ENCODE measurements at regions not wholly inside any gene's neighbourhood (a gene's known extent, or its start where the extent isn't known, plus 50 kb on each side); places are given as distances from the start of the nearest gene placed in this dataset.

GRCh38 chr1:56081173-56081572, 498.2 kb downstream of the PLPP3 start:
- Histone ChIP-seq H3K4me3 (ENCODE audit: low read length) (no peak overlapping the region), H3K36me3 (ENCODE audit: control insufficient read depth, insufficient read depth, low read length) (no peaks in the 10 kb centered on the region), H3K9me3 (ENCODE audit: control insufficient read depth, insufficient read depth, low read length) (no peaks in the 10 kb centered on the region), H3K27ac (ENCODE audit: low read length) (no peak overlapping the region), H3K4me1 (ENCODE audit: control insufficient read depth, insufficient read depth, low read length) (no peaks in the 10 kb centered on the region), H3K27me3 (ENCODE audit: control insufficient read depth, insufficient read depth, low read length) (no peaks in the 10 kb centered on the region)
- no CpG with 5 or more reads among the region's 5 CpGs for WGBS (ENCODE audit: insufficient coverage, insufficient read length)
- no peak for DNase-seq (ENCODE audit: low read depth, low spot score)

GRCh38 chr1:56080123-56080522, 499.2 kb downstream of the PLPP3 start:
- Histone ChIP-seq H3K9me3 (ENCODE audit: control insufficient read depth, insufficient read depth, low read length) (no peaks in the 10 kb centered on the region), H3K4me1 (ENCODE audit: control insufficient read depth, insufficient read depth, low read length) (no peaks in the 10 kb centered on the region), H3K36me3 (ENCODE audit: control insufficient read depth, insufficient read depth, low read length) (no peaks in the 10 kb centered on the region), H3K27ac (ENCODE audit: low read length) (no peak overlapping the region), H3K27me3 (ENCODE audit: control insufficient read depth, insufficient read depth, low read length) (no peaks in the 10 kb centered on the region), H3K4me3 (ENCODE audit: low read length) (no peak overlapping the region)
- WGBS (ENCODE audit: insufficient coverage, insufficient read length) = no CpG with 5 or more reads among the region's 5 CpGs
- no peak for DNase-seq (ENCODE audit: low read depth, low spot score)

DNA sequence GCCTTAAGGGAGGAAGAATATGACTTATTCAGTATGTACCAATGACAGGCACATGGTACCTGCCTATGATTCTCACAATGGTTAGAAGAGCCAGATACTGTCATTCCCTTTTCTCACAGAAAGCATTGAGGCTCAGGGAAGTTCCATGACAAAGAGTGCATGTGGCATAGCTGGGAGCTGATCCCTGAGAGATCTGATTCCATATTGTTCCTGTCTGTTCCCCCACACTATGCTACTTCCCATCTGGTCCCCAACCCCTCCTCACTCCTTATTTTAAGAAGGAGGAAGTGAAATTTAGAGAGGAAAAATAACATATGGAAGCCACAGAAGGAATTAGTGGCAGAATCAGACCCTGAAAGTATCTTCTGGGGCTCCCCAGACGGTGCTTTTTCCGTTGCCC, 500.0 kb downstream of the PLPP3 start:
- H3K4me3 ChIP-seq (ENCODE audit: low read length) = no peak overlapping the region
- no peaks in the 10 kb centered on the region for H3K4me1 ChIP-seq (ENCODE audit: control insufficient read depth, insufficient read depth, low read length)
- H3K9me3 ChIP-seq (ENCODE audit: control insufficient read depth, insufficient read depth, low read length) = no peaks in the 10 kb centered on the region
- H3K27ac ChIP-seq (ENCODE audit: low read length) = no peak overlapping the region
- no peaks in the 10 kb centered on the region for H3K36me3 ChIP-seq (ENCODE audit: control insufficient read depth, insufficient read depth, low read length)
- DNase-seq (ENCODE audit: low read depth, low spot score) = no peak
- no CpG with 5 or more reads among the region's 2 CpGs for WGBS (ENCODE audit: insufficient coverage, insufficient read length)
- no peaks in the 10 kb centered on the region for H3K27me3 ChIP-seq (ENCODE audit: control insufficient read depth, insufficient read depth, low read length)

GRCh38 chr1:56077206-56077605, 502.2 kb downstream of the PLPP3 start:
- no peaks in the 10 kb centered on the region for H3K27me3 ChIP-seq (ENCODE audit: control insufficient read depth, insufficient read depth, low read length)
- DNase-seq (ENCODE audit: low read depth, low spot score) = no peak
- H3K27ac ChIP-seq (ENCODE audit: low read length) = no peak overlapping the region
- no peaks in the 10 kb centered on the region for H3K36me3 ChIP-seq (ENCODE audit: control insufficient read depth, insufficient read depth, low read length)
- no peaks in the 10 kb centered on the region for H3K4me1 ChIP-seq (ENCODE audit: control insufficient read depth, insufficient read depth, low read length)
- H3K4me3 ChIP-seq (ENCODE audit: low read length) = no peak overlapping the region
- no CpG with 5 or more reads among the region's 2 CpGs for WGBS (ENCODE audit: insufficient coverage, insufficient read length)
- H3K9me3 ChIP-seq (ENCODE audit: control insufficient read depth, insufficient read depth, low read length) = no peaks in the 10 kb centered on the region

GRCh38 chr1:56074007-56074651, 505.2 kb downstream of the PLPP3 start:
- WGBS (ENCODE audit: insufficient coverage, insufficient read length) = no CpG with 5 or more reads among the region's 6 CpGs
- no peak overlapping the region for H3K27ac ChIP-seq (ENCODE audit: low read length)
- no peaks in the 10 kb centered on the region for H3K36me3 ChIP-seq (ENCODE audit: control insufficient read depth, insufficient read depth, low read length)
- DNase-seq (ENCODE audit: low read depth, low spot score) = no peak
- H3K4me3 ChIP-seq (ENCODE audit: low read length) = no peak overlapping the region
- H3K4me1 ChIP-seq (ENCODE audit: control insufficient read depth, insufficient read depth, low read length) = no peaks in the 10 kb centered on the region
- no peaks in the 10 kb centered on the region for H3K9me3 ChIP-seq (ENCODE audit: control insufficient read depth, insufficient read depth, low read length)
- H3K27me3 ChIP-seq (ENCODE audit: control insufficient read depth, insufficient read depth, low read length) = no peaks in the 10 kb centered on the region

DNA sequence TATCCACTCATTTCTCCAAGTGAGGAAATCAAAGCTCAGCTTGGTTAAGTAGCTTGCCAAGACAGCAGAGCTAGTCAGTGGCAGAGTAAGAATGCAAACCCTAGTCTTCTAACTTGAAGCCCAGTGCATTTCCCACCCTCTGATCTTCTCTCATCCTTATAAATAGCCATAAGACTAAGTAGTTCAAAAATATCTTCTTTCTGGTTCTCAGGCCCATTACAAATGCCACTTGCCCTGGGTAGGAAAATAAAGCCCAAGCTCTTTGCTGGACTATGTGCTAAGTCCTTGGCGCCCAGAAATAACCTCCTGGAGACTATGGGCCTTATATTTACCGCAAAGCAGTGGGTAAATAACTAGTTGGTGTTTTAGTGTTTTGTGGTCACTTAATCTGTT, 505.8 kb downstream of the PLPP3 start:
- DNase-seq (ENCODE audit: low read depth, low spot score) = no peak
- Histone ChIP-seq H3K27ac (ENCODE audit: low read length) (no peak overlapping the region), H3K36me3 (ENCODE audit: control insufficient read depth, insufficient read depth, low read length) (no peaks in the 10 kb centered on the region), H3K4me3 (ENCODE audit: low read length) (no peak overlapping the region), H3K4me1 (ENCODE audit: control insufficient read depth, insufficient read depth, low read length) (no peaks in the 10 kb centered on the region), H3K27me3 (ENCODE audit: control insufficient read depth, insufficient read depth, low read length) (no peaks in the 10 kb centered on the region), H3K9me3 (ENCODE audit: control insufficient read depth, insufficient read depth, low read length) (no peaks in the 10 kb centered on the region)
- no CpG with 5 or more reads among the region's 2 CpGs for WGBS (ENCODE audit: insufficient coverage, insufficient read length)

- Histone ChIP-seq H3K4me1 (ENCODE audit: control insufficient read depth, insufficient read depth, low read length) (no peaks in the 10 kb centered on the region), H3K27ac (ENCODE audit: low read length) (no peak overlapping the region), H3K4me3 (ENCODE audit: low read length) (no peak overlapping the region), H3K36me3 (ENCODE audit: control insufficient read depth, insufficient read depth, low read length) (no peaks in the 10 kb centered on the region), H3K9me3 (ENCODE audit: control insufficient read depth, insufficient read depth, low read length) (no peaks in the 10 kb centered on the region), H3K27me3 (ENCODE audit: control insufficient read depth, insufficient read depth, low read length) (no peaks in the 10 kb centered on the region)
- no peak for DNase-seq (ENCODE audit: low read depth, low spot score)
- WGBS (ENCODE audit: insufficient coverage, insufficient read length) = no CpG with 5 or more reads among the region's 1 CpG
Measured at GRCh38 chr1:56073206-56073605, 506.2 kb downstream of the PLPP3 start.

DNA sequence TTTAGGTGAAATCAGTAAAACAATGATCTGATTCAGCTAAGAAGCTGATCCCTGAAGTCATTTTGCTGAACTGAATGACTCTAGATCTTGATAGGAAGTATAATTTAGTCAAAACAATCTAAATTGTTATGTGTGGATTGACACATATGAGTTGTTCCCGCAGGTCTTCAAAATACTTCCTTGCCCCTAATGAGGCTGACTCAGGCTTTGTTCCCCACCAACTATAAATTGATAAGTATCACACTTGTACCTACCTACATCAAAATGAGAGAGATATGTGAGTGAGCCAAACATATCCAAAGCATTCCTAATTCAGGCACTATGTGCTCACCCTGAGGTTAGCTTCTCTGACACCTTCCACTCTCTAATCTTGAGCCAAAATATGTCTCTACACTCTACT, 507.1 kb downstream of the PLPP3 start:
- no CpG with 5 or more reads among the region's 1 CpG for WGBS (ENCODE audit: insufficient coverage, insufficient read length)
- no peaks in the 10 kb centered on the region for H3K27me3 ChIP-seq (ENCODE audit: control insufficient read depth, insufficient read depth, low read length)

GRCh38 chr1:56071351-56071750, 508.0 kb downstream of the PLPP3 start:
- Histone ChIP-seq H3K36me3 (ENCODE audit: control insufficient read depth, insufficient read depth, low read length) (no peaks in the 10 kb centered on the region), H3K27me3 (ENCODE audit: control insufficient read depth, insufficient read depth, low read length) (no peaks in the 10 kb centered on the region), H3K4me3 (ENCODE audit: low read length) (no peak overlapping the region), H3K9me3 (ENCODE audit: control insufficient read depth, insufficient read depth, low read length) (no peaks in the 10 kb centered on the region), H3K4me1 (ENCODE audit: control insufficient read depth, insufficient read depth, low read length) (no peaks in the 10 kb centered on the region), H3K27ac (ENCODE audit: low read length) (no peak overlapping the region)
- WGBS (ENCODE audit: insufficient coverage, insufficient read length) = no CpG with 5 or more reads among the region's 3 CpGs
- no peak for DNase-seq (ENCODE audit: low read depth, low spot score)

More for the DNA sequence above, 507.1 kb downstream of the PLPP3 start:
- no peak overlapping the region for H3K4me3 ChIP-seq (ENCODE audit: low read length)
- DNase-seq (ENCODE audit: low read depth, low spot score) = no peak
- H3K4me1 ChIP-seq (ENCODE audit: control insufficient read depth, insufficient read depth, low read length) = no peaks in the 10 kb centered on the region
- H3K27ac ChIP-seq (ENCODE audit: low read length) = no peak overlapping the region
- H3K36me3 ChIP-seq (ENCODE audit: control insufficient read depth, insufficient read depth, low read length) = no peaks in the 10 kb centered on the region
- no peaks in the 10 kb centered on the region for H3K9me3 ChIP-seq (ENCODE audit: control insufficient read depth, insufficient read depth, low read length)

DNA sequence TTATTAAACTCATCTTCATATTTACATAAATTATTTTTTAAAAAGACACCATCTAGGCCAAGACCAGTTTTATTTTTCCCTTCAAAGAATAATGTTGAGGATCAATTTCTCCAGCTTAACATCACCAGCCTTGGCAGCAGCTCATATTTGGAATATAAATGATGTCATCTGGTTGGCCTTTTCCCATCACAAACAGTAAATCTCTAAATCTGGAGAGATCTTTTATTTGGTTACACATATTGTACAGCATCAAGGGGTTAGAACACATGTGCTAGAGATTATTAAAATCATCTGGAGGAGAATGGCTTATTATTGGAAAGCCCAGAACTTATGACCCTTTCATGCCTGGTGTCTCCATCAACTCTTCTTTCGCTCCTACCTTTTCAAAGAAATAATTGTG, 508.8 kb downstream of the PLPP3 start:
- no peaks in the 10 kb centered on the region for H3K27me3 ChIP-seq (ENCODE audit: control insufficient read depth, insufficient read depth, low read length)
- H3K9me3 ChIP-seq (ENCODE audit: control insufficient read depth, insufficient read depth, low read length) = no peaks in the 10 kb centered on the region
- no peaks in the 10 kb centered on the region for H3K36me3 ChIP-seq (ENCODE audit: control insufficient read depth, insufficient read depth, low read length)
- no peak overlapping the region for H3K27ac ChIP-seq (ENCODE audit: low read length)
- no peak overlapping the region for H3K4me3 ChIP-seq (ENCODE audit: low read length)
- no CpG with 5 or more reads among the region's 1 CpG for WGBS (ENCODE audit: insufficient coverage, insufficient read length)
- H3K4me1 ChIP-seq (ENCODE audit: control insufficient read depth, insufficient read depth, low read length) = no peaks in the 10 kb centered on the region
- DNase-seq (ENCODE audit: low read depth, low spot score) = no peak

GRCh38 chr1:56069824-56070223, 509.5 kb downstream of the PLPP3 start:
- H3K27ac ChIP-seq (ENCODE audit: low read length) = no peak overlapping the region
- no peak overlapping the region for H3K4me3 ChIP-seq (ENCODE audit: low read length)
- WGBS (ENCODE audit: insufficient coverage, insufficient read length) = no CpG with 5 or more reads among the region's 1 CpG
- H3K36me3 ChIP-seq (ENCODE audit: control insufficient read depth, insufficient read depth, low read length) = no peaks in the 10 kb centered on the region
- H3K9me3 ChIP-seq (ENCODE audit: control insufficient read depth, insufficient read depth, low read length) = no peaks in the 10 kb centered on the region
- no peaks in the 10 kb centered on the region for H3K27me3 ChIP-seq (ENCODE audit: control insufficient read depth, insufficient read depth, low read length)
- no peak for DNase-seq (ENCODE audit: low read depth, low spot score)
- H3K4me1 ChIP-seq (ENCODE audit: control insufficient read depth, insufficient read depth, low read length) = no peaks in the 10 kb centered on the region
